HepG2 (cell line): ENCODE measurements at regions not wholly inside any gene's neighbourhood (a gene's known extent, or its start where the extent isn't known, plus 50 kb on each side); places are given as distances from the start of the nearest gene placed in this dataset.
A peak's percentile ranks its signal among the peaks of the same experiment; 100 is the strongest.

ENCODE experiments used
- ATAC-seq: fragments of 200-7000 bp; cut with Tn5 transposase; 3 replicates; pipeline ENCODE4 v1.9.1; 2020; ENCODE audit warnings: mild to moderate bottlenecking, moderate library complexity
- BruUV-seq: library from RNA; stranded (reverse); fragments of 400-500 nt; replicated peaks from 2 replicates; lab custom pipeline; 2021; lab: Mats Ljungman, UMichigan
- CTCF ChIA-PET: fragments of 300-600 bp; formaldehyde crosslinking; extraction: SDS; loops from one replicate; lab custom pipeline; 2021; ENCODE audit warnings: low total read pairs, inconsistent platforms, low intra/inter-chr PET ratio; lab: Yijun Ruan, JAX
- POLR2A ChIA-PET: fragments of 350-600 bp; sonication (Branson Sonifier 250); formaldehyde crosslinking; loops from one replicate; lab custom pipeline; 2020; ENCODE audit warnings: antibody characterized with exemption, inconsistent platforms; lab: Yijun Ruan, JAX
- DNase-seq: peaks from one replicate; pipeline ENCODE4 v3.0.0-alpha.2; 2015; ENCODE audit warnings: low spot score
- FAIRE-seq: peaks from 3 replicates; lab custom pipeline; 2011; peaks lifted over from hg19 to GRCh38; lab: Jason Lieb, UNC
- H2AFZ ChIP-seq: one replicate; pipeline ENCODE4 v1.6.1; 2011; ENCODE audit warnings: low read length, inconsistent platforms
- H3K27ac ChIP-seq: fragments of 300-600 bp; 3 replicates; pipeline ENCODE4 v1.8.0; 2011; ENCODE audit warnings: mixed run types, mild to moderate bottlenecking, mixed read lengths, low read length, inconsistent platforms; ENCODE audit not compliant: insufficient read depth; ENCODE audit errors: extremely low read length
- H3K27me3 ChIP-seq, 2 experiments: fragments of 200-600 bp in 1 of 2; 2 replicates in 1 of 2; 3 replicates in 1 of 2; pipeline versions ENCODE4 v1.6.0 to v1.8.0; 2011; ENCODE audit warnings: low read length in 2 of 2, mild to moderate bottlenecking in 2 of 2, moderate library complexity in 2 of 2, inconsistent platforms in 1 of 2; ENCODE audit not compliant: insufficient read depth in 2 of 2, control insufficient read depth in 1 of 2
- H3K36me3 ChIP-seq, 2 experiments: fragments of 200-600 bp in 1 of 2; replicated peaks in 1 of 2; 2 replicates in 1 of 2; 3 replicates in 1 of 2; pipeline versions ENCODE4 v1.5.1 to v1.8.0; 2011; ENCODE audit warnings: low read length in 2 of 2, inconsistent platforms in 1 of 2; ENCODE audit not compliant: insufficient read depth in 2 of 2, control insufficient read depth in 1 of 2
- H3K4me1 ChIP-seq: 2 replicates; pipeline ENCODE4 v1.5.1; 2012; ENCODE audit warnings: low read length, inconsistent platforms; ENCODE audit not compliant: insufficient read depth
- H3K4me2 ChIP-seq: 2 replicates; pipeline ENCODE4 v1.6.0; 2011; ENCODE audit warnings: low read depth, low read length, inconsistent platforms
- H3K4me3 ChIP-seq, 3 experiments: fragments of 200-600 bp in 1 of 3; sonication (generic), shearing (Covaris generic) in 1 of 3; replicated peaks in 1 of 3; 2 replicates each; pipeline ENCODE4 v1.5.1; 2011 to 2016; ENCODE audit warnings: low read length in 3 of 3, inconsistent platforms in 2 of 3, low read depth in 2 of 3, mild to moderate bottlenecking in 2 of 3, control low read depth in 1 of 3, mixed read lengths in 1 of 3; ENCODE audit not compliant: insufficient read depth in 1 of 3
- H3K79me2 ChIP-seq: one replicate; pipeline ENCODE4 v1.6.1; 2011; ENCODE audit warnings: low read length, inconsistent platforms; ENCODE audit not compliant: insufficient read depth
- H3K9ac ChIP-seq: 2 replicates; pipeline ENCODE4 v1.6.0; 2011; ENCODE audit warnings: mild to moderate bottlenecking, low read depth, low read length, inconsistent platforms; ENCODE audit not compliant: insufficient read depth
- H3K9me3 ChIP-seq: 2 replicates; pipeline ENCODE4 v1.5.1; 2012; ENCODE audit warnings: mild to moderate bottlenecking, low read length
- H4K20me1 ChIP-seq: 2 replicates; pipeline ENCODE4 v1.6.0; 2011; ENCODE audit warnings: inconsistent platforms, mild to moderate bottlenecking, low read length, moderate library complexity; ENCODE audit not compliant: insufficient read depth
- CEBPB ChIP-seq: IDR thresholded peaks from 2 replicates; pipeline ENCODE4 v1.6.1; 2011; ENCODE audit warnings: low read depth, low read length, improper control_type of control experiment, borderline replicate concordance
- HNRNPL ChIP-seq: fragments of 200-400 bp; formaldehyde crosslinking; IDR thresholded peaks from 2 replicates; pipeline ENCODE4 v1.6.1; 2017; ENCODE audit warnings: mild to moderate bottlenecking, low read depth, low read length
- HOXA5 ChIP-seq: sonication (generic); formaldehyde crosslinking; IDR thresholded peaks from 2 replicates; pipeline ENCODE4 v1.4.0; 2020; ENCODE audit warnings: missing genetic modification reagents
- TCF12 ChIP-seq, 2 experiments: fragments of 450-650 bp in 1 of 2; sonication (generic) in 1 of 2; formaldehyde crosslinking in 1 of 2; IDR thresholded peaks; 2 replicates each; pipeline versions ENCODE4 v1.6.1 to v1.8.0; 2017 to 2022; ENCODE audit warnings: antibody characterized with exemption in 1 of 2, mild to moderate bottlenecking in 1 of 2, missing genetic modification reagents in 1 of 2, moderate library complexity in 1 of 2
- TEAD3 ChIP-seq: optimal IDR thresholded peaks from 2 replicates; pipeline ENCODE3; 2016; ENCODE audit warnings: borderline replicate concordance
- TOPORS ChIP-seq: sonication (generic); formaldehyde crosslinking; IDR thresholded peaks from 2 replicates; pipeline ENCODE4 v1.8.0; 2023; ENCODE audit warnings: mild to moderate bottlenecking, missing genetic modification reagents
- ZBTB4 ChIP-seq: sonication (generic); formaldehyde crosslinking; IDR thresholded peaks from 2 replicates; pipeline ENCODE4 v1.4.0; 2020; ENCODE audit warnings: missing genetic modification reagents, mild to moderate bottlenecking, borderline replicate concordance
- ZFP41 ChIP-seq: sonication (generic); formaldehyde crosslinking; IDR thresholded peaks from 2 replicates; pipeline ENCODE4 v1.4.0; 2020; ENCODE audit warnings: mild to moderate bottlenecking, missing genetic modification reagents, borderline replicate concordance
- ZNF235 ChIP-seq: sonication (generic); formaldehyde crosslinking; IDR thresholded peaks from 2 replicates; pipeline ENCODE4 v1.8.1; 2023; ENCODE audit warnings: mild to moderate bottlenecking, missing genetic modification reagents, borderline replicate concordance
- ZNF550 ChIP-seq: sonication (generic); formaldehyde crosslinking; IDR thresholded peaks from 2 replicates; pipeline ENCODE4 v1.4.0; 2020; ENCODE audit warnings: mild to moderate bottlenecking, missing genetic modification reagents, borderline replicate concordance
- ZNF773 ChIP-seq: sonication (generic); formaldehyde crosslinking; IDR thresholded peaks from 2 replicates; pipeline ENCODE4 v1.4.0; 2020; ENCODE audit warnings: missing genetic modification reagents, borderline replicate concordance
- ZNF841 ChIP-seq: sonication (generic); formaldehyde crosslinking; IDR thresholded peaks from 2 replicates; pipeline ENCODE4 v1.8.1; 2023; ENCODE audit warnings: missing genetic modification reagents, borderline replicate concordance
- WGBS: methylation state at CpG from one replicate; pipeline ENCODE4 v1.1.6; 2017; ENCODE audit warnings: low lambda C conversion rate; 5-methylcytosine and 5-hydroxymethylcytosine counted together
- in situ Hi-C: cut with HindIII; loops from 2 replicates; pipeline ENCODE4 v1.10.0; 2017; ENCODE audit warnings: low pct_unique_long_range_greater_than_20kb; ENCODE audit not compliant: extremely low pct_ligation_motif_present
- intact Hi-C: fragments of 100-400 bp; cut with micrococcal nuclease; formaldehyde crosslinking; loops from one replicate; pipeline ENCODE4 v1.10.0; 2022; ENCODE audit not compliant: unreplicated experiment
- TF ChIP-seq, protein P1 (sequence below): IDR thresholded peaks from 2 replicates; pipeline ENCODE4 v1.6.1; 2016; ENCODE audit warnings: control low read depth

DNA sequence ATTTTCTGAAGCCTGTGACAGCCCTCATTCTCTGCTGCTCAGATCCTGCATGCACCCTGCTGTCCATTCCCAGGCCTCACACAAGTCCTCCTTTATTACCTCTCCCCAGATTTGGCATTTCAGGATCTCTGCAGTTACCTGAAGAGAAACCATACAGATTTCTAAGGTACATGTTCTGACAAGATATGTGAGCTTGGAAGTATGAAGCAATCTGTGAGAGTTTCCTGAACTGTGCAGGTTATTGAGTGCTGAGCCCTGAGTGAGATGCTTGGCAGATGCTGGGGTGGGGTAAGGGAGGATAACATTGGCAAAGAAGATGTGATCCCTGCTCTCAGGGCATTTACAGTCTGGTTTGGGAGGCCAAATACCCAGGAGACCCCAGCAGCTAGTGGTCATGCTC lies 91.9 kb upstream of the EPCAM start:
- no TSS peak for BruUV-seq
- Histone ChIP-seq H4K20me1 (no peaks in the 10 kb centered on the region), H3K9me3 (peaks cover 3% of the 10 kb centered on the region; the same call in 1 of the 2 replicates), H3K9ac (no peak overlapping the region), H3K27ac (no peak overlapping the region), H2AFZ (no peak overlapping the region), H3K4me3 (no peak overlapping the region), H3K4me1 (peaks cover 29% of the 10 kb centered on the region), H3K4me2 (no peak overlapping the region), H3K27me3 (peaks cover 0 to 2% of the 10 kb centered on the region in 2 experiments; a peak in 1 of 5 replicates), H3K36me3 (no peaks in the 10 kb centered on the region), H3K79me2 (no peaks in the 10 kb centered on the region)
- in situ Hi-C loops: no loop called here
- no peak for FAIRE-seq
- DNase-seq: no peak
- intact Hi-C loops: no loop called here
- no peak for TF ChIP-seq ZBTB4
- 0 out of 2 replicates have a peak, but pooled peaks have one; percentile 12 for TF ChIP-seq CEBPB
- TF ChIP-seq ZNF773: no peak
- TF ChIP-seq ZNF550 (CRISPR knock-in tag): no peak
- no peak for ATAC-seq
- ChIA-PET POLR2A (no interaction called here), CTCF (no interaction called here)

- no peak overlapping the region for H3K9ac ChIP-seq
- no peaks in the 10 kb centered on the region for H4K20me1 ChIP-seq
- no peaks in the 10 kb centered on the region for H3K36me3 ChIP-seq
- no peak overlapping the region for H3K27ac ChIP-seq
- WGBS: 56% methylated on average over 3 of the region's 3 CpGs
- in situ Hi-C loops: no loop called here
- ChIA-PET CTCF (no interaction called here), POLR2A (no interaction called here)
- no peaks in the 10 kb centered on the region for H3K9me3 ChIP-seq
- TF ChIP-seq ZFP41: no peak
- TF ChIP-seq HOXA5 (CRISPR knock-in tag): no peak
- TF ChIP-seq ZNF235 (CRISPR knock-in tag): no peak
- TF ChIP-seq TCF12 (IDR thresholded peaks at IDR 0.05): no peak
- TF ChIP-seq TCF12 (CRISPR knock-in tag; IDR thresholded peaks at IDR 0.05): no peak
- TF ChIP-seq TOPORS: no peak
- TF ChIP-seq, protein P1, sequence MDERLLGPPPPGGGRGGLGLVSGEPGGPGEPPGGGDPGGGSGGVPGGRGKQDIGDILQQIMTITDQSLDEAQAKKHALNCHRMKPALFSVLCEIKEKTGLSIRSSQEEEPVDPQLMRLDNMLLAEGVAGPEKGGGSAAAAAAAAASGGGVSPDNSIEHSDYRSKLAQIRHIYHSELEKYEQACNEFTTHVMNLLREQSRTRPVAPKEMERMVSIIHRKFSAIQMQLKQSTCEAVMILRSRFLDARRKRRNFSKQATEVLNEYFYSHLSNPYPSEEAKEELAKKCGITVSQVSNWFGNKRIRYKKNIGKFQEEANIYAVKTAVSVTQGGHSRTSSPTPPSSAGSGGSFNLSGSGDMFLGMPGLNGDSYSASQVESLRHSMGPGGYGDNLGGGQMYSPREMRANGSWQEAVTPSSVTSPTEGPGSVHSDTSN (CRISPR knock-in tag): no peak
- TF ChIP-seq TEAD3 (CRISPR knock-in tag): no peak
- TF ChIP-seq ZNF841 (CRISPR knock-in tag): no peak
- TF ChIP-seq HNRNPL: no peak
- ATAC-seq (no peak), DNase-seq (no peak), FAIRE-seq (no peak)
- no peaks in the 10 kb centered on the region for H3K79me2 ChIP-seq
- peaks cover 39% of the 10 kb centered on the region for H3K4me1 ChIP-seq
- no peak overlapping the region for H3K4me2 ChIP-seq
- H3K4me3 ChIP-seq: no peak overlapping the region
- no peak overlapping the region for H2AFZ ChIP-seq
- H3K27me3 ChIP-seq: peaks cover 0 to 2% of the 10 kb centered on the region in 2 experiments; a peak in 1 of 5 replicates
- intact Hi-C loops: no loop called here
- no TSS peak for BruUV-seq
These were observed 93.0 kb upstream of the EPCAM start for GRCh38 chr2:47276061-47276460.
